HEK293 (cell line): ENCODE measurements at regions not wholly inside any gene's neighbourhood (a gene's known extent, or its start where the extent isn't known, plus 50 kb on each side); places are given as distances from the start of the nearest gene placed in this dataset.

Experiments
- CTCF ChIA-PET: fragments of 350-600 bp; formaldehyde crosslinking; extraction: SDS; loops from one replicate; lab custom pipeline; 2021; ENCODE audit warnings: antibody characterized with exemption; lab: Yijun Ruan, JAX
- POLR2A ChIA-PET: fragments of 300-600 bp; formaldehyde crosslinking; extraction: SDS; loops from one replicate; lab custom pipeline; 2020; ENCODE audit warnings: antibody characterized with exemption, inconsistent platforms; lab: Yijun Ruan, JAX
- H3K27ac ChIP-seq: fragments of 200-500 bp; sonication (Bioruptor generic); 2 replicates; pipeline ENCODE4 v1.5.1; 2014; ENCODE audit warnings: low read depth, low read length, control low read depth, inconsistent platforms; ENCODE audit errors: extremely low read depth
- H3K36me3 ChIP-seq, 2 experiments: fragments of 200-500 bp in 1 of 2; sonication (Bioruptor generic) in 1 of 2; 1 replicate in 1 of 2; 2 replicates in 1 of 2; pipeline ENCODE4 v1.5.1; 2014 to 2017; ENCODE audit warnings: inconsistent platforms in 2 of 2, low read length in 2 of 2; ENCODE audit not compliant: control insufficient read depth in 2 of 2, insufficient read depth in 1 of 2
- H3K4me1 ChIP-seq: fragments of 200-500 bp; sonication (Bioruptor generic); 2 replicates; pipeline ENCODE4 v1.5.1; 2014; ENCODE audit warnings: mild to moderate bottlenecking, low read length, inconsistent platforms; ENCODE audit not compliant: control insufficient read depth, insufficient read depth
- H3K4me3 ChIP-seq: 2 replicates; pipeline ENCODE4 v1.5.1; 2011; ENCODE audit warnings: low read depth, mild to moderate bottlenecking, control low read depth, low read length, moderate library complexity
- H3K9me3 ChIP-seq: fragments of 200-500 bp; sonication (Bioruptor generic); 2 replicates; pipeline ENCODE4 v1.5.1; 2014; ENCODE audit warnings: low read depth, low read length, inconsistent platforms; ENCODE audit not compliant: control insufficient read depth, insufficient read depth
- ATF2 ChIP-seq: fragments of 450-650 bp; formaldehyde crosslinking; IDR thresholded peaks from 2 replicates; pipeline ENCODE4 v1.5.1; 2016; ENCODE audit warnings: missing biosample characterization, missing genetic modification characterization, low read depth
- FEZF1 ChIP-seq: fragments of 450-650 bp; formaldehyde crosslinking; IDR thresholded peaks from 2 replicates; pipeline ENCODE4 v1.5.1; 2016; ENCODE audit warnings: missing biosample characterization, missing genetic modification characterization
- HIC1 ChIP-seq: fragments of 450-650 bp; formaldehyde crosslinking; IDR thresholded peaks from 2 replicates; pipeline ENCODE4 v1.5.1; 2016; ENCODE audit warnings: missing biosample characterization, missing genetic modification characterization
- PRDM1 ChIP-seq: fragments of 450-650 bp; formaldehyde crosslinking; IDR thresholded peaks from 2 replicates; pipeline ENCODE4; 2016; ENCODE audit warnings: missing biosample characterization, missing genetic modification characterization
- PRDM4 ChIP-seq: fragments of 450-650 bp; formaldehyde crosslinking; IDR thresholded peaks from 2 replicates; pipeline ENCODE4 v1.5.1; 2017; ENCODE audit warnings: missing biosample characterization, missing genetic modification characterization
- SCRT2 ChIP-seq: fragments of 450-650 bp; formaldehyde crosslinking; IDR thresholded peaks from 2 replicates; pipeline ENCODE4 v1.5.1; 2016; ENCODE audit warnings: missing biosample characterization, missing genetic modification characterization
- ZBTB26 ChIP-seq: fragments of 450-650 bp; formaldehyde crosslinking; optimal IDR thresholded peaks from 2 replicates; pipeline ENCODE3; 2016; ENCODE audit warnings: missing biosample characterization, mild to moderate bottlenecking, missing genetic modification characterization
- ZNF114 ChIP-seq: fragments of 450-650 bp; formaldehyde crosslinking; IDR thresholded peaks from 2 replicates; pipeline ENCODE4 v1.5.0; 2017; ENCODE audit warnings: missing biosample characterization, missing genetic modification characterization
- ZNF175 ChIP-seq: fragments of 450-650 bp; formaldehyde crosslinking; IDR thresholded peaks from 2 replicates; pipeline ENCODE4 v1.5.1; 2016; ENCODE audit warnings: missing biosample characterization, missing genetic modification characterization
- ZNF239 ChIP-seq: fragments of 450-650 bp; formaldehyde crosslinking; IDR thresholded peaks from 2 replicates; pipeline ENCODE4 v1.5.1; 2016; ENCODE audit warnings: missing biosample characterization, missing genetic modification characterization
- ZNF280D ChIP-seq: fragments of 450-650 bp; formaldehyde crosslinking; IDR thresholded peaks from 2 replicates; pipeline ENCODE4 v1.5.1; 2016; ENCODE audit warnings: missing biosample characterization, missing genetic modification characterization
- ZNF341 ChIP-seq: fragments of 450-650 bp; formaldehyde crosslinking; IDR thresholded peaks from 2 replicates; pipeline ENCODE4; 2016; ENCODE audit warnings: low read depth, missing biosample characterization, missing genetic modification characterization
- ZNF555 ChIP-seq: fragments of 450-650 bp; formaldehyde crosslinking; conservative IDR thresholded peaks from 2 replicates; pipeline ENCODE4 v1.5.1; 2017; ENCODE audit warnings: missing biosample characterization, mild to moderate bottlenecking, missing genetic modification characterization, inconsistent platforms
- ZNF626 ChIP-seq: fragments of 450-650 bp; sonication (Bioruptor Pico); formaldehyde crosslinking; IDR thresholded peaks from 2 replicates; pipeline ENCODE4 v1.5.1; 2018; ENCODE audit warnings: missing biosample characterization, missing genetic modification characterization, inconsistent platforms
- ZNF677 ChIP-seq: fragments of 450-650 bp; IDR thresholded peaks from 2 replicates; pipeline ENCODE4 v1.5.0; 2018; ENCODE audit warnings: missing biosample characterization, mild to moderate bottlenecking, missing genetic modification characterization, moderate library complexity

GRCh38 chr11:15342163-15342562 is 227.4 kb downstream of the INSC start (continued):
- TF ChIP-seq ATF2 (tag by site-specific recombination) (no peak), HIC1 (tag by site-specific recombination) (no peak), ZNF280D (tag by site-specific recombination) (no peak)
- TF ChIP-seq, all 188 proteins: peak for 0

- Histone ChIP-seq H3K36me3 (no peaks in the 10 kb centered on the region), H3K9me3 (no peaks in the 10 kb centered on the region), H3K4me3 (no peak overlapping the region), H3K4me1 (peaks cover 3% of the 10 kb centered on the region; the same call in 1 of the 2 replicates), H3K27ac (no peak overlapping the region)
- POLR2A ChIA-PET = no interaction called here
- TF ChIP-seq ZNF677 (tag by site-specific recombination) = no peak
- no peak for TF ChIP-seq ZNF114
- TF ChIP-seq ZNF239 = no peak
- no peak for TF ChIP-seq SCRT2
- TF ChIP-seq ZBTB26 (tag by site-specific recombination) = no peak
- TF ChIP-seq FEZF1 (tag by site-specific recombination) = no peak
- no peak for TF ChIP-seq PRDM4
- TF ChIP-seq ZNF626 (tag by site-specific recombination) = no peak
- no peak for TF ChIP-seq ZNF555 (tag by site-specific recombination)
- TF ChIP-seq ZNF175 (tag by site-specific recombination) = no peak
- TF ChIP-seq ZNF341 (tag by site-specific recombination) = no peak
- no peak for TF ChIP-seq PRDM1 (tag by site-specific recombination)
- CTCF ChIA-PET = no interaction called here
These were observed 232.2 kb downstream of the INSC start for GRCh38 chr11:15346907-15347306.
